ENCODE measurements at regions not wholly inside any gene's neighbourhood (a gene's known extent, or its start where the extent isn't known, plus 50 kb on each side); places are given as distances from the start of the nearest gene placed in this dataset.
"Not testable (repeated sequence)": the region's sequence is repeated elsewhere in the genome, so short reads cannot be mapped to it uniquely, and the experiment has no call there.

- DNase-seq (no peak), ATAC-seq (no peak)
- Histone ChIP-seq H3K4me1 (no peaks in the 10 kb centered on the region), H3K36me3 (no peaks in the 10 kb centered on the region), H3K27me3 (no peaks in the 10 kb centered on the region), H3K27ac (no peak overlapping the region), H3K4me3 (no peak overlapping the region), H3K9me3 (no peaks in the 10 kb centered on the region)
- TF ChIP-seq, protein P1, sequence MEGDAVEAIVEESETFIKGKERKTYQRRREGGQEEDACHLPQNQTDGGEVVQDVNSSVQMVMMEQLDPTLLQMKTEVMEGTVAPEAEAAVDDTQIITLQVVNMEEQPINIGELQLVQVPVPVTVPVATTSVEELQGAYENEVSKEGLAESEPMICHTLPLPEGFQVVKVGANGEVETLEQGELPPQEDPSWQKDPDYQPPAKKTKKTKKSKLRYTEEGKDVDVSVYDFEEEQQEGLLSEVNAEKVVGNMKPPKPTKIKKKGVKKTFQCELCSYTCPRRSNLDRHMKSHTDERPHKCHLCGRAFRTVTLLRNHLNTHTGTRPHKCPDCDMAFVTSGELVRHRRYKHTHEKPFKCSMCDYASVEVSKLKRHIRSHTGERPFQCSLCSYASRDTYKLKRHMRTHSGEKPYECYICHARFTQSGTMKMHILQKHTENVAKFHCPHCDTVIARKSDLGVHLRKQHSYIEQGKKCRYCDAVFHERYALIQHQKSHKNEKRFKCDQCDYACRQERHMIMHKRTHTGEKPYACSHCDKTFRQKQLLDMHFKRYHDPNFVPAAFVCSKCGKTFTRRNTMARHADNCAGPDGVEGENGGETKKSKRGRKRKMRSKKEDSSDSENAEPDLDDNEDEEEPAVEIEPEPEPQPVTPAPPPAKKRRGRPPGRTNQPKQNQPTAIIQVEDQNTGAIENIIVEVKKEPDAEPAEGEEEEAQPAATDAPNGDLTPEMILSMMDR (IDR thresholded peaks at IDR 0.05): no peak
- intact Hi-C loops (cut with DNase I): no loop called here
Measured at GRCh38 chr10:52387744-52388143, 73.7 kb downstream of the DKK1 start.

DNA sequence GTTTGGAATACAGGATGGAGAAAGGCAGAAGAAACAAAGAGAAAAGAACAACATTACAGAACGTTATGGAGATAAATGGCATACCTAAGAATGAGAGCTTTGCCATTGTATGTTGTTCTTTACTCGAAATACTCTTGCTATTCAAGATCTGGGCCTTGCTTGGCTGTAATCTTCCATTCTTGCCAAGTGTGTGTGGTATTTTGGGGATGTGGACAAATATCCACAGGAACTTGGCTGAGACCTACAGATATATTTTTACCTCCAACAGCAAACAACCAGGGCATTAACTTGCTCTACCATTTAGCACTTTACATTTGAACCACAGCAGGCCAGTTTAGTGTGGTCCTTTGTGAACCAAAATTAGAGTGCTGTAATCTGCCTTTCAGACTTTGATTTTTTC, 76.3 kb downstream of the DKK1 start:
- no peak overlapping the region for H3K4me3 ChIP-seq
- no peaks in the 10 kb centered on the region for H3K4me1 ChIP-seq
- TF ChIP-seq, protein P1 (IDR thresholded peaks at IDR 0.05): no peak
- no peak overlapping the region for H3K27ac ChIP-seq
- ATAC-seq (no peak), DNase-seq (no peak)
- no peaks in the 10 kb centered on the region for H3K27me3 ChIP-seq
- no peaks in the 10 kb centered on the region for H3K9me3 ChIP-seq
- no peaks in the 10 kb centered on the region for H3K36me3 ChIP-seq
- intact Hi-C loops (cut with DNase I): no loop called here

GRCh38 chr10:52391927-52392602, 78.0 kb downstream of the DKK1 start:
- no peak for DNase-seq
- Histone ChIP-seq H3K36me3 (no peaks in the 10 kb centered on the region), H3K27ac (no peak overlapping the region), H3K27me3 (no peaks in the 10 kb centered on the region), H3K4me1 (no peaks in the 10 kb centered on the region), H3K9me3 (no peaks in the 10 kb centered on the region), H3K4me3 (no peak overlapping the region)
- no peak for ATAC-seq
- intact Hi-C loops (cut with DNase I): no loop called here
- TF ChIP-seq, protein P1 (IDR thresholded peaks at IDR 0.05): no peak

DNA sequence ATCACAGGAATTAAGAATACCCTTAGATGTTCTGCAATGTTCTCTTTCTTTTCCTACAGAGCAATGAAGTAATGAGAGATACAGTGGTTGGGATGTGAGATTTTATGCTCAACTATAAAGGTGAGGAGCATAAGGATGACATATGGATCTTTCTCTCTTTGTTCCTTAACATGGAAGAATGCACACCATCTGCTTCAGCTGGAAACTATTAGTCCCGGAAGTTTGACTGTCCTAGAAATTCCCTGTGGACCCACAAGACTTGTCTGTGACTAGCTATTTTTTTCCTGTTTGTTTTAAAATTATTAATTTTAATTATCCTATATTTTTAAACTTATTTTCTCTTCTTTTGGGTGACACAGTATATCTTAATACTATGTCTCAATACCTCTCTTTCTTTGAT, 80.2 kb downstream of the DKK1 start:
- no peaks in the 10 kb centered on the region for H3K9me3 ChIP-seq
- H3K36me3 ChIP-seq: no peaks in the 10 kb centered on the region
- intact Hi-C loops (cut with DNase I): no loop called here
- TF ChIP-seq, protein P1 (IDR thresholded peaks at IDR 0.05): no peak
- no peak for DNase-seq
- H3K4me3 ChIP-seq: no peak overlapping the region
- no peak overlapping the region for H3K27ac ChIP-seq
- H3K27me3 ChIP-seq: no peaks in the 10 kb centered on the region
- no peaks in the 10 kb centered on the region for H3K4me1 ChIP-seq
- ATAC-seq: no peak

GRCh38 chr10:52400562-52400961, 86.5 kb downstream of the DKK1 start:
- Histone ChIP-seq H3K27me3 (no peaks in the 10 kb centered on the region), H3K36me3 (no peaks in the 10 kb centered on the region), H3K9me3 (no peaks in the 10 kb centered on the region), H3K4me1 (no peaks in the 10 kb centered on the region), H3K27ac (no peak overlapping the region), H3K4me3 (no peak overlapping the region)
- DNase-seq: no peak
- ATAC-seq: no peak
- intact Hi-C loops (cut with DNase I): no loop called here
- TF ChIP-seq, protein P1 (IDR thresholded peaks at IDR 0.05): no peak

- H3K9me3 ChIP-seq; H3K4me3 ChIP-seq; H3K36me3 ChIP-seq; DNase-seq; H3K27ac ChIP-seq; intact Hi-C loops (cut with DNase I); H3K4me1 ChIP-seq; ATAC-seq; H3K27me3 ChIP-seq: not testable (repeated sequence)
Measured at GRCh38 chr10:52403801-52404200, 89.7 kb downstream of the DKK1 start.

All from upper lobe of right lung (tissue), 1 donor.